ENCODE measurements at regions not wholly inside any gene's neighbourhood (a gene's known extent, or its start where the extent isn't known, plus 50 kb on each side); places are given as distances from the start of the nearest gene placed in this dataset.
A peak's percentile ranks its signal among the peaks of the same experiment; 100 is the strongest.

- no peak for DNase-seq
Measured at GRCh38 chr6:84459401-84459800, 232.0 kb upstream of the CEP162 start.

- no peak for DNase-seq
Measured at GRCh38 chr6:84458271-84458670, 230.8 kb upstream of the CEP162 start.

- no peak for DNase-seq
Measured at GRCh38 chr6:84457276-84457675, 229.8 kb upstream of the CEP162 start.

GRCh38 chr6:84456803-84457202 is 229.4 kb upstream of the CEP162 start:
- DNase-seq: no peak

- DNase-seq: no peak
Measured at GRCh38 chr6:84455511-84456029, 228.1 kb upstream of the CEP162 start.

- no peak for DNase-seq
Measured at GRCh38 chr6:84453499-84453898, 226.1 kb upstream of the CEP162 start.

GRCh38 chr6:84450018-84450417 is 222.6 kb upstream of the CEP162 start:
- DNase-seq: no peak

- DNase-seq: no peak
Measured at GRCh38 chr6:84449220-84449619, 221.8 kb upstream of the CEP162 start.

- no peak for DNase-seq
Measured at GRCh38 chr6:84448331-84448730, 220.9 kb upstream of the CEP162 start.

GRCh38 chr6:84447651-84448050 is 220.2 kb upstream of the CEP162 start:
- DNase-seq: no peak

- DNase-seq: no peak
Measured at GRCh38 chr6:84445068-84445467, 217.6 kb upstream of the CEP162 start.

- no peak for DNase-seq
Measured at GRCh38 chr6:84442208-84442607, 214.8 kb upstream of the CEP162 start.

GRCh38 chr6:84441456-84441855 is 214.0 kb upstream of the CEP162 start:
- DNase-seq: no peak

- DNase-seq: no peak
Measured at GRCh38 chr6:84434550-84434949, 207.1 kb upstream of the CEP162 start.

GRCh38 chr6:84432619-84433018 is 205.2 kb upstream of the CEP162 start:
- no peak for DNase-seq

- DNase-seq: no peak
Measured at GRCh38 chr6:84428300-84428907, 201.0 kb upstream of the CEP162 start.

GRCh38 chr6:84425971-84426705 is 198.7 kb upstream of the CEP162 start:
- DNase-seq: peak; percentile 12

- DNase-seq: no peak
Measured at GRCh38 chr6:84424956-84425355, 197.5 kb upstream of the CEP162 start.

- DNase-seq: peak; percentile 61
Measured at GRCh38 chr6:84422380-84422968, 195.0 kb upstream of the CEP162 start.

GRCh38 chr6:84421031-84421430 is 193.6 kb upstream of the CEP162 start:
- no peak for DNase-seq

- no peak for DNase-seq
Measured at GRCh38 chr6:84417260-84417659, 189.8 kb upstream of the CEP162 start.

- DNase-seq: no peak
Measured at GRCh38 chr6:84416043-84416657, 188.7 kb upstream of the CEP162 start.

GRCh38 chr6:84415517-84415916 is 188.1 kb upstream of the CEP162 start:
- DNase-seq: no peak

GRCh38 chr6:84415068-84415467 is 187.6 kb upstream of the CEP162 start:
- no peak for DNase-seq
